ENCODE measurements at regions not wholly inside any gene's neighbourhood (a gene's known extent, or its start where the extent isn't known, plus 50 kb on each side); places are given as distances from the start of the nearest gene placed in this dataset.
A peak's percentile ranks its signal among the peaks of the same experiment; 100 is the strongest.

DNA sequence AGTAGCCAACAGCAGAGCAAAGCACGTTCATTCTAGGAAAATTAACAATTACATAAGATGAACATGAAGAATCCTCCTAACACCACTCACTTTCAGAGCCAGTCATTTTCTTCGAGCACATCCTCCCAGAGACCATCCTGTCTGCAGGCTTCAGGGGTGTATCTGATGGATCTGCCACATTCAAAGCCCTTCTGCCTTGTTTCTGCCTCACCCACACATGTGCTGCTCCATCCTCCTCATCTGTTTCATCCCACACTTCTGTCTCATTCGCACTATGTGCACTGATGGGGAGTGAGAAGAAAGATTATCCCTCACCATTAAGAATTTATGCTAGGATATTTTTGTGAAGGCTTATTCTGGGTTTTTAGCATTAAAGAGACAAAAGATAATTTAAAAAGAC, 287.9 kb upstream of the PKDCC start:
- no peaks in the 10 kb centered on the region for H3K36me3 ChIP-seq (replicated peaks; ENCODE audit: control insufficient read depth, insufficient read depth, low read length)
- no peak overlapping the region for H3K4me3 ChIP-seq (ENCODE audit: insufficient read depth, low read depth, low read length)
- no peaks in the 10 kb centered on the region for H3K27me3 ChIP-seq (ENCODE audit: control insufficient read depth, insufficient read depth, low read length)
- DNase-seq = no peak

DNA sequence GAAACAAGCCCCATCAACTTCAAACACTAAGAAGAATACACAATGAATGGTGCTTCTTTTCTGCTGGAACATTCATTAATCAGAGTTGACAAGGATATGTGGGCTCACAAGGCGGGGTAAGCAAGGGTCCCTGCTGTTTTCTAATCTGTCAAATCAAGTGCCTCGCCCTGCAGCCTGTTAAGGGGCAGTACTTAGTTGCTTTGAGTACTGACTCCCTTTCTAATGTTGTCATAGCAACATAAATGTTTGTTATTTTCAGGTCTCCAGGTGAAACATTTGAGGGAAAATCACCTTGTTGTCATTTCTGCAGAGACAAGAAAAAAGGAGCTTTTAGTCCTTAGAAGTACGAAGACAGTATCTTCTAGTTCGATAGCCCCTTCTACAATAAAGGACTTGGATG, 284.7 kb upstream of the PKDCC start:
- Histone ChIP-seq H3K36me3 (replicated peaks; ENCODE audit: control insufficient read depth, insufficient read depth, low read length) (no peaks in the 10 kb centered on the region), H3K27me3 (ENCODE audit: control insufficient read depth, insufficient read depth, low read length) (no peaks in the 10 kb centered on the region), H3K4me3 (ENCODE audit: insufficient read depth, low read depth, low read length) (no peak overlapping the region)
- no peak for DNase-seq

- no peak overlapping the region for H3K4me3 ChIP-seq (ENCODE audit: insufficient read depth, low read depth, low read length)
- DNase-seq = no peak
- no peaks in the 10 kb centered on the region for H3K36me3 ChIP-seq (replicated peaks; ENCODE audit: control insufficient read depth, insufficient read depth, low read length)
- H3K27me3 ChIP-seq (ENCODE audit: control insufficient read depth, insufficient read depth, low read length) = no peaks in the 10 kb centered on the region
These were observed 283.7 kb upstream of the PKDCC start for GRCh38 chr2:41764131-41764530.

DNA sequence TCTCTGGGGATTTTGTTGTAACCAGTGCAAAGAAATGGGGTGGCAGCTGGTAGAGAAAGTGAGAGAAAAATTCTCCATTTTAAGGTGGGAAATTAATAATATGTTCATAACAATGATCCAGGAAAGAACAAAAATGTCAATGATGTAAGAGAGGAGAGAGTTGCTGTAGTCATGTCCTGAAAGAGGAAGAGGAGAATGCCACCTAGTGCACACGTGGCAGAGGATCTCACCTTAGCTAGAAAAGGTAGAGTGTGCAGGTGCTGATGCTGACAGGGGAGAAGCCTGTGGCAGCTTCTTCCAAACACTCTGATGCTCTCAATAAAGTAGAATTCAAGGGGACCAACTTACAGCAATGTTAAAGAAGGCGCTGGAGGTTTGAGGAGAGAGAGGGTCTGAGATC, 282.9 kb upstream of the PKDCC start:
- H3K36me3 ChIP-seq (replicated peaks; ENCODE audit: control insufficient read depth, insufficient read depth, low read length) = no peaks in the 10 kb centered on the region
- H3K4me3 ChIP-seq (ENCODE audit: insufficient read depth, low read depth, low read length) = no peak overlapping the region
- H3K27me3 ChIP-seq (ENCODE audit: control insufficient read depth, insufficient read depth, low read length) = no peaks in the 10 kb centered on the region
- no peak for DNase-seq

DNA sequence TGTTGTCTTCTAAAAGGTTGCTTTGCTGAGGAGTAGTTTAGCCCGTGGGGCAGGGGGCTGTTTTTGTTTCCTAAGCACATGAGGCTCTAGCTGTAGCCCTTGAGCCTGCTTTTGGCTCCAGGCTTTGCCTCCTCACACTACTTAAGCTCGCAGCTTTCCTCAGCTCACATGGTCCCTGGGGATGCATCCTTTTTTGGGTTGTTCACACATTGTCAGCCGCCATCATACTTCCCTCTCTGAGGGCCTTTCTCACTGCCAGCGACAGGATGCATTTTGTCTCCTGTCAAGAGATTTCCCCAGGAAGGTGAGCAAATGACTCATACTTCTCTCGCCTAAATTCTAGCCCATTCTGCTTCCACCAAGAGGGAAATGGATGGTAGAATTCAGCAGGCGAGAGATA, 279.5 kb upstream of the PKDCC start:
- H3K4me3 ChIP-seq (ENCODE audit: insufficient read depth, low read depth, low read length) = no peak overlapping the region
- DNase-seq = no peak
- H3K27me3 ChIP-seq (ENCODE audit: control insufficient read depth, insufficient read depth, low read length) = no peaks in the 10 kb centered on the region

DNA sequence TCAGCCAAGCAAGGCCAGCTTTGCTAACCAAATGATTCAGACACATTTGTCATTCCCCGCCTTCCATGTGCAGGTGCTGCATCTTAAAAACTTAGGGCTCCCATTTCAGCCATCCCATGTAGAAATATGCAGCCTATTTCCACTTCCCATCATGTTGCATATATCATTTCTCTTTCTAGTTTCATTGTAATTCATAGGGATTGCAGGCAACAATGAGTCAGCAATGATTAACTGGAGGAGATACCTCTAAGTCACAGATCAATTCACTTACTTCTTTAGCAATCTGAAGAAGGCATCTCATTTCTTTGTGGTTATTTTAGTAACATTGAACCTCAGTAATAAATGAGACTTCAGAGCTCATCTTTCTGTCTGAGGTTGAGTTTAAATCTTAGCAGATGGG, 276.1 kb upstream of the PKDCC start:
- H3K4me3 ChIP-seq (ENCODE audit: insufficient read depth, low read depth, low read length) = no peak overlapping the region
- no peaks in the 10 kb centered on the region for H3K27me3 ChIP-seq (ENCODE audit: control insufficient read depth, insufficient read depth, low read length)
- no peak for DNase-seq
- H3K36me3 ChIP-seq (replicated peaks; ENCODE audit: control insufficient read depth, insufficient read depth, low read length) = no peaks in the 10 kb centered on the region

More for the DNA sequence above, 279.5 kb upstream of the PKDCC start:
- H3K36me3 ChIP-seq (replicated peaks; ENCODE audit: control insufficient read depth, insufficient read depth, low read length) = no peaks in the 10 kb centered on the region

- no peak for DNase-seq
- Histone ChIP-seq H3K4me3 (ENCODE audit: insufficient read depth, low read depth, low read length) (no peak overlapping the region), H3K27me3 (ENCODE audit: control insufficient read depth, insufficient read depth, low read length) (no peaks in the 10 kb centered on the region), H3K36me3 (replicated peaks; ENCODE audit: control insufficient read depth, insufficient read depth, low read length) (no peaks in the 10 kb centered on the region)
These were observed 275.1 kb upstream of the PKDCC start for GRCh38 chr2:41772697-41773096.

GRCh38 chr2:41774011-41774605, 273.7 kb upstream of the PKDCC start:
- Histone ChIP-seq H3K4me3 (ENCODE audit: insufficient read depth, low read depth, low read length) (no peak overlapping the region), H3K27me3 (ENCODE audit: control insufficient read depth, insufficient read depth, low read length) (no peaks in the 10 kb centered on the region), H3K36me3 (replicated peaks; ENCODE audit: control insufficient read depth, insufficient read depth, low read length) (no peaks in the 10 kb centered on the region)
- DNase-seq = no peak

DNA sequence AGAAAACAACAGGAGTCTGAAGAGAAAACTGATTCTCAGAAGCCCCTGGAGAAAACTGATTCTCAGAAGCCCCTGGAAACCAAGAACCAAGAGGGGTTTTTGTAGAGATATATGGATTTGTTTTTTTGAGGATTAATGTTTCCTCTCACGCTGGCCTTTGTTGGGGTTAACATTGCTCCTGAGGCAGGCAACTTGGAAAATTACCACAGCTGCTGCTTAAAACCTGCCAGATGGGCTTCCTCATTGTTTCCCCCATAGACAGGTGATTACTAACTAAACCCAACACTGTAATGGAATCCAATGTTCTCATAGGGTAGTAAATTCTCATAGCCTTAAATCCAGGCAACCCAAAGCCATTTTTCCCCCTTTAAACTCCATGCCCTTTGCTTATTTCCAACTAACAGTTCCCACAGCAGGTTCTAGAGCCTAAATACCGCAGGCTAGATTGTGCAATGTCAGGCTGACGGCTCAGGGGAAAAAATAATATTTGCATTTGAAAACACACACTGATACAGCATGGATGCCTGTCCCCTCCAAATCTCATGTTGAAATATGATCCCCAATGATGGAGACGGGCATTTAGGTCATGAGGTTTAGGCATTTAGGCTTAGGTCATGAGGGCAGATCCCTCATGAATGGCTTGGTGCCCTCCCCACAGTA, 272.3 kb upstream of the PKDCC start:
- no peak overlapping the region for H3K4me3 ChIP-seq (ENCODE audit: insufficient read depth, low read depth, low read length)
- no peaks in the 10 kb centered on the region for H3K27me3 ChIP-seq (ENCODE audit: control insufficient read depth, insufficient read depth, low read length)
- H3K36me3 ChIP-seq (replicated peaks; ENCODE audit: control insufficient read depth, insufficient read depth, low read length) = no peaks in the 10 kb centered on the region
- DNase-seq = no peak

- H3K4me3 ChIP-seq (ENCODE audit: insufficient read depth, low read depth, low read length) = no peak overlapping the region
- no peaks in the 10 kb centered on the region for H3K36me3 ChIP-seq (replicated peaks; ENCODE audit: control insufficient read depth, insufficient read depth, low read length)
- no peaks in the 10 kb centered on the region for H3K27me3 ChIP-seq (ENCODE audit: control insufficient read depth, insufficient read depth, low read length)
- no peak for DNase-seq
These were observed 267.9 kb upstream of the PKDCC start for GRCh38 chr2:41779888-41780287.

- Histone ChIP-seq H3K36me3 (replicated peaks; ENCODE audit: control insufficient read depth, insufficient read depth, low read length) (no peaks in the 10 kb centered on the region), H3K4me3 (ENCODE audit: insufficient read depth, low read depth, low read length) (no peak overlapping the region), H3K27me3 (ENCODE audit: control insufficient read depth, insufficient read depth, low read length) (no peaks in the 10 kb centered on the region)
- peak; percentile 13 for DNase-seq
These were observed 265.3 kb upstream of the PKDCC start for GRCh38 chr2:41782306-41783158.

DNA sequence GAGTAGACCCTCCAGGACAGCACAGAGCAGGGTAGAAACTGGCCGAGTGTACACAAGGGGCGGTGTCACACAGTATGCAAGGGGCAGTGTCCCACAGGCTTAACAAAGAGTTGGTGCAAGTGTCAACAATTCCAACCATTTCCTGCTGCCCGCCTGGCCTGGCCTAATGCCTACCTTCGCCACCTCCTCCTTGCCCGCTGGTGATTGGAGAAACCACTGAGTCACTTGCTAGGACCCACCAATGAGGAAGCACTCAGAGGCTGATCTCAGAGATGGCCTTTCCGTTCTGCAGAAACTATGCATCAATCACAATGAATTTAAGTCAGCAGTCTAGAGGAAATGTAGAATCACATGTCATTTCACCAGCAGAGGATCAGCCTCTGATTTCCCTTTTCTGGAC, 263.3 kb upstream of the PKDCC start:
- no peaks in the 10 kb centered on the region for H3K36me3 ChIP-seq (replicated peaks; ENCODE audit: control insufficient read depth, insufficient read depth, low read length)
- H3K4me3 ChIP-seq (ENCODE audit: insufficient read depth, low read depth, low read length) = no peak overlapping the region
- DNase-seq = no peak
- no peaks in the 10 kb centered on the region for H3K27me3 ChIP-seq (ENCODE audit: control insufficient read depth, insufficient read depth, low read length)

DNA sequence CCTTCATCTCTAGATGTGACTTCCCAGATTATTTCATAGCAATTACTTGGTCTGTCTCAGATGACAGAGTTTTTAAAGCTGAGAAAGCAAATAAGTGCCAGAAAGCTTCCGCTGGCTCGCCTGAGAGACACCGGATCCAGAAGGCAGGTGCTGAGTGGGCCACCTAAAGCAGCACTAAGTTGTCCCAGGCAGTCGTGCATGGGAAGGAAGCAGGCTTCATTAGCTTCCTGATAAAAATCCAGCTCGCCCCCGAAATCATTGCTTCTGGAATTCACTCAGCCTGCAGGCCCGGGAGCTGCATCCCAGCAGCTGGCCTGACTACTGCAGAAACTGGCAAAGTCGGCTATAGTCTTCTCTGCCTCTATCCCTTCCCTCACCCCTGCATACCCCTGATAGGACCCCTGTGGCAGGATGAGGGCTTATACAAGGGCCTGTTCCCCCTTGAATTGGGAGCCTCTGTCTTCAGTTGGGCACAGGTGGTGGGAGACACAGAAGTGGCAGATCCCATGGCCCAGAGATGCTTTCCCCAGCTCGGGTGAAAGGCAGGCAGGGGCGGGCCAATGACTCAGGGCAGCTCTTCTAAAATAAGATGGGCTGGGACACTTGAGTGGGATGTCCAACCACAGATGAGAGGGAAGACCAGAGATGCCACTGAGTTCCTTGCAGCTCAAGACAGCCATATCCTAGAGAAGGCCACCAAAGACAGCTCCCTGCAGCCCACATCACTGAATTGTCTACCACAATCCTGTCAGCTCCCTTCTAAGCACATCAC, 262.4 kb upstream of the PKDCC start:
- Histone ChIP-seq H3K27me3 (ENCODE audit: control insufficient read depth, insufficient read depth, low read length) (no peaks in the 10 kb centered on the region), H3K4me3 (ENCODE audit: insufficient read depth, low read depth, low read length) (no peak overlapping the region), H3K36me3 (replicated peaks; ENCODE audit: control insufficient read depth, insufficient read depth, low read length) (no peaks in the 10 kb centered on the region)
- no peak for DNase-seq

DNA sequence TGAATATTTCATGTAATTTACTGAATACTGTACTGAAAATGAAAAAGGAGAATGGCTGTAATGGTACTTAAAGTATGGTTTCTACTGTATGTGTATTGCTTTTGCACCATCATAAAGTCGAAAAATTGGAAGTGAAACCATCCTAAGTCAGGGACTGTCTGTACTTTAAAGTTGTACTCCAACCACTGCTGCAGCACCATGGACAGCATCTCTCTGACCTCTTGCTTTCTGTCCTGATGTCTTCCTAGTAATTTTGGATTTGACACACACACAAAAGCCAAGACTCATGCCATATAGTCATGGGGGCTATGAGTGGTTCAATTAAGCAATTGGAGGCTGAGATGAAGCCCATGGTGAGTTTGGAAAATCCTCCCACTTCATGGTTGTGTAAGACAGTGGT, 256.3 kb upstream of the PKDCC start:
- peak; percentile 4 for DNase-seq
- H3K27me3 ChIP-seq (ENCODE audit: control insufficient read depth, insufficient read depth, low read length) = no peaks in the 10 kb centered on the region
- H3K36me3 ChIP-seq (replicated peaks; ENCODE audit: control insufficient read depth, insufficient read depth, low read length) = no peaks in the 10 kb centered on the region
- no peak overlapping the region for H3K4me3 ChIP-seq (ENCODE audit: insufficient read depth, low read depth, low read length)
